ENCODE measurements at regions not wholly inside any gene's neighbourhood (a gene's known extent, or its start where the extent isn't known, plus 50 kb on each side); places are given as distances from the start of the nearest gene placed in this dataset.
"Not testable (repeated sequence)": the region's sequence is repeated elsewhere in the genome, so short reads cannot be mapped to it uniquely, and the experiment has no call there.

DNA sequence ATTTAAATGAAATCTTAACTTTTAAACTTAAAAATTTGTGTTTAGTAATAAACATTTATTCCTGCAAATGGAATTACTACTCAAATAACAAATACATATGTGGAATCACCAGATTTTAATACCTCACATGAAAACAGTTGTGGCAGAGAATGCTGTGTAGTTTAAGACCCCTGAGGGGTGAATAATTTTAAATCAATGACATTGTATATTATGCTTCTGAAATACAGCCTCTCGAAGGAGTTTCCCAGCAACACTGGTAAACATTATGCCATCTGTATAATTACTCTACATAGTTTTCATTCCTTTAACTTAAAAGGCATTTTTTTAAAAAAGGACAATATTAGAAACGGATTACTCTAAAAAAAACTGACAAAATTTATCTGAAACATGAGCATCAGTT is 2313.3 kb downstream of the ARAP2 start:
- Histone ChIP-seq H3K9me3 (peaks cover 0 to 9% (median 0%) of the 10 kb centered on the region in 11 donors), H3K27ac (no peak overlapping the region), H3K4me1 (no peaks in the 10 kb centered on the region), H3K27me3 (no peaks in the 10 kb centered on the region), H3K36me3 (no peaks in the 10 kb centered on the region), H3K4me3 (no peak overlapping the region)
- TF ChIP-seq, protein P1, sequence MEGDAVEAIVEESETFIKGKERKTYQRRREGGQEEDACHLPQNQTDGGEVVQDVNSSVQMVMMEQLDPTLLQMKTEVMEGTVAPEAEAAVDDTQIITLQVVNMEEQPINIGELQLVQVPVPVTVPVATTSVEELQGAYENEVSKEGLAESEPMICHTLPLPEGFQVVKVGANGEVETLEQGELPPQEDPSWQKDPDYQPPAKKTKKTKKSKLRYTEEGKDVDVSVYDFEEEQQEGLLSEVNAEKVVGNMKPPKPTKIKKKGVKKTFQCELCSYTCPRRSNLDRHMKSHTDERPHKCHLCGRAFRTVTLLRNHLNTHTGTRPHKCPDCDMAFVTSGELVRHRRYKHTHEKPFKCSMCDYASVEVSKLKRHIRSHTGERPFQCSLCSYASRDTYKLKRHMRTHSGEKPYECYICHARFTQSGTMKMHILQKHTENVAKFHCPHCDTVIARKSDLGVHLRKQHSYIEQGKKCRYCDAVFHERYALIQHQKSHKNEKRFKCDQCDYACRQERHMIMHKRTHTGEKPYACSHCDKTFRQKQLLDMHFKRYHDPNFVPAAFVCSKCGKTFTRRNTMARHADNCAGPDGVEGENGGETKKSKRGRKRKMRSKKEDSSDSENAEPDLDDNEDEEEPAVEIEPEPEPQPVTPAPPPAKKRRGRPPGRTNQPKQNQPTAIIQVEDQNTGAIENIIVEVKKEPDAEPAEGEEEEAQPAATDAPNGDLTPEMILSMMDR (IDR thresholded peaks at IDR 0.05), result no peak
- 61 to 66% methylated on average over 2 of the region's 2 CpGs for WGBS, 2 donors
- intact Hi-C loops (cut with DNase I), result no loop called here
- DNase-seq (no peak), ATAC-seq (no peak)

DNA sequence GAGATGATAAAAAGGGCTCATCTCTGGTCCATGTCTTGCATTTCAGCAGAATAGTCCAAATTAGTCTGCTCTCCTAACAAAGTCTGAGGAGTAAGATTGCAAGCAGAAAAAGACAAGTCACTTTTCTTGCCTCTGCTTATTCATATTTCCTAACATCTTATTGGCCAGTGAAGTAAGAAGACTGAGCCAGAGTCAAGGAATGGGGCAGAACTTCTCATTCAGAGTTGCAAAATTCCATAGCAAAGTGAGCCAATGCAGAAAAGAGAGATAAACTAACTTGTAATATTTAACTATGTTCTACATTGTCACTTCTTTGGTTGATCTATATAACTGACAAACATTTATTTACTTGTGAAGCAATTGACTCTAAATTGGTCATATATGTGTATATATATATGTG is 2304.0 kb downstream of the ARAP2 start:
- ATAC-seq, result no peak
- H3K27me3 ChIP-seq, result no peaks in the 10 kb centered on the region
- H3K4me3 ChIP-seq, result no peak overlapping the region
- H3K4me1 ChIP-seq, result no peaks in the 10 kb centered on the region
- H3K27ac ChIP-seq, result no peak overlapping the region
- H3K36me3 ChIP-seq, result no peaks in the 10 kb centered on the region
- intact Hi-C loops (cut with DNase I), result no loop called here
- TF ChIP-seq, protein P1 (IDR thresholded peaks at IDR 0.05), result no peak
- DNase-seq, result no peak
- peaks cover 0 to 4% (median 0%) of the 10 kb centered on the region in 11 donors for H3K9me3 ChIP-seq

DNA sequence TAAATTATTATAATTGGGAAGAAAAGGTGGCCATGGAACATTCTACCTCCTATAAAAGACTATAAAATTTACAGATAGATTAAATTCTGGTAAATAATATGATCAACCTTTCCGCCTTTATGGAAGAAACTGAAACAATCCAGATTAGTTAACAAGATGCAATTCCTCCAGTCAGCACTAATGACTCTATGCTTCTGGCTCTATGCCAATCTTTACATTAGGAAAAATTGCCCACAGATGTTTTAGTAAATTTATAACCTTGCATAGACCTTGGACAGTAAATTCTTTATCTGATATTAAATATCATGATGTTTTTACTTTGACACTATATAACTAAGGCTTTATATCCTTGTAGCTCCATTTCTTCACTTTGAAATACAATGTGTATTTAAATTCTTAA is 2302.5 kb downstream of the ARAP2 start:
- intact Hi-C loops (cut with DNase I), result no loop called here
- Histone ChIP-seq H3K36me3 (no peaks in the 10 kb centered on the region), H3K4me1 (no peaks in the 10 kb centered on the region), H3K4me3 (no peak overlapping the region), H3K27ac (no peak overlapping the region), H3K27me3 (no peaks in the 10 kb centered on the region), H3K9me3 (peaks cover 0 to under 1% (median 0%) of the 10 kb centered on the region in 11 donors)
- TF ChIP-seq, protein P1 (IDR thresholded peaks at IDR 0.05), result no peak
- no peak for ATAC-seq
- WGBS, 2 donors, result 68 to 84% methylated on average over 1 of the region's 1 CpG
- no peak for DNase-seq

DNA sequence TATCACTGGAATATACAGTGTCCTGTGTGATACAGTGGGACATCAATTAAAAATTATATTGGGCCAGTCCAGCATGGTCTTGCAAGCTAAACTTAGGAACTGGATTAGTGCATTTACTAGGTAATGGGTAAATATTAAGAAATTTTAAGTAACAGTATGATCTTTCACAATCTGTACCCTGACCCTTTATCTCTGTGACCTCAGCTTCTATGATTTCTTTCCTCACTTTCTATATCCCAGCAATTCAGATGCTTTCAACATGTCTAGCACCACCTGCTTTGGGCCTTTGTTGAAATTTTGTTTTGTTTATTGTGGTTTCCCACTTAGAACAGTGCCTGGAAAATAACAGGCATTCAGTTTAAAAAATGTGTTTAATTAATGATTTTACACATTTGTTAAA is 2295.4 kb downstream of the ARAP2 start:
- Histone ChIP-seq H3K4me1 (no peaks in the 10 kb centered on the region), H3K27me3 (no peaks in the 10 kb centered on the region), H3K4me3 (no peak overlapping the region), H3K27ac (no peak overlapping the region), H3K36me3 (no peaks in the 10 kb centered on the region), H3K9me3 (peaks cover 0 to 7% (median 0%) of the 10 kb centered on the region in 11 donors)
- DNase-seq (no peak), ATAC-seq (no peak)
- intact Hi-C loops (cut with DNase I), result no loop called here
- TF ChIP-seq, protein P1 (IDR thresholded peaks at IDR 0.05), result no peak

DNA sequence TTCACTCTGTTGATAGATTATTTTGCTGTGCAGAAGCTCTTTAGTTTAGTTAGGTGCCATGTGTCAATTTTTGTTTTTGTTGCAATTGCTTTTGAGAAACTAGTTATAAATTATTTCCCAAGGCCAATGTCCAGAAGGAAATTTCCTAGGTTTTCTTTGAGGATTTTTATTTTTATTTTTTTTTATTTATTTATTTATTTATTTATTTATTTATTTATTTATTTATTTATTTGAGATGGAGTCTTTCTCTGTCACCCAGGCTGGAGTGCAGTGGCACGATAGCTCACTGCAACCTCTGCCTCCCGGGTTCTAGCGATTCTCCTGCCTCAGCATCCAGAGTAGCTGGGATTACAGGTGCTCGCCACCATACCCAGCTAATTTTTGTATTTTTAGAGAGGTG is 2290.5 kb downstream of the ARAP2 start:
- intact Hi-C loops (cut with DNase I); H3K4me1 ChIP-seq; H3K36me3 ChIP-seq; H3K27ac ChIP-seq; DNase-seq; H3K4me3 ChIP-seq; H3K27me3 ChIP-seq; ATAC-seq: not testable (repeated sequence)
- H3K9me3 ChIP-seq, result peaks cover 0 to 24% (median 0%) of the 10 kb centered on the region in 11 donors
- WGBS, 2 donors, result 91 to 97% methylated on average over 4 of the region's 4 CpGs
